Right lung (tissue), 2 donors: ENCODE measurements at regions not wholly inside any gene's neighbourhood (a gene's known extent, or its start where the extent isn't known, plus 50 kb on each side); places are given as distances from the start of the nearest gene placed in this dataset.

Experiments used
- DNase-seq, 2 donors: peaks; one replicate each; pipeline ENCODE4 v3.0.0-alpha.2; 2013

DNA sequence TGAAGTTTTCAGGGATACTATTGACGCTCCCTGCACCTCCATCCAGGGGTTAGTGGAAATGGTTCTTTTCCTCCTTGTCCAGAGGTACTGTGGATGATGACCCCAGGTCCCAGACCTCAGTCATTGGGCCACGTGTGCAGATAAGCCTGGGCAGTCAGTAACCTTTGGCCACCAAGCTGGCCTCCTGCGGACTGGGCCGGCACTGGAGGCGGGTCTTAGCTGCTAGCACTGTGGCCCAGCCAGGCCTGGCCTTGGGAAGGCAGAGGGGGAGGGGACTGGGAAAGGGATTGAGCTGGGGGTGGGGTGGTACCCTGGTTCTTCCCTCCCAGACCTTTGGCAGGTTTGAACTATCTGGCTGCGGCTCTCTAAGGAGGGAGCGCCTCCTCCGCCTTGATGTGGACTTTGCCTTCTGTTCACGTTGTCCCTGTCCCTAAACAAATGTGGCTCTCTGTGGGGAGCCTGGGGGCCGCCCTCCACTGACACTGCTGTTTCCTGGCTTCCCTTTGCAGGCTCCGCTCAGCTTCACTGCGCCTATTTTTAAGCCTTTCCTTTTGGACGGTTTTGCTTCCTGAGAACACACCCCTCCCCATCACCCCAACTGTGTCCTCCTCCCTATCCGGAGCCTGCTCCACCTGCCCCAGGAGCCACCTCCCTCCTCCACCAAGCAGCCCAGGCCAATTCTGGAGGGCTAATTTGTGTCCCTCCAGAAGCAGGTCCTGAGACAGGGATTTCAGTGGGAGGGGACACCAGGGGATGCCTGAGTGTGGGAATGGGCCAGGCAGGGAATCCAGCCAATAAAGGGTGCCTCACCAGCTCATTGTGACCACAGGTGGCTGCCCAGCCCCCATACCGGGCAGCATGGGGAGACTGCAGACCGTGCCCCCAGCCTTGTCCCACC lies 251.9 kb downstream of the SEC14L1 start:
- DNase-seq, result no peak

GRCh38 chr17:77393274-77393600 lies 252.5 kb downstream of the SEC14L1 start:
- no peak for DNase-seq

DNA sequence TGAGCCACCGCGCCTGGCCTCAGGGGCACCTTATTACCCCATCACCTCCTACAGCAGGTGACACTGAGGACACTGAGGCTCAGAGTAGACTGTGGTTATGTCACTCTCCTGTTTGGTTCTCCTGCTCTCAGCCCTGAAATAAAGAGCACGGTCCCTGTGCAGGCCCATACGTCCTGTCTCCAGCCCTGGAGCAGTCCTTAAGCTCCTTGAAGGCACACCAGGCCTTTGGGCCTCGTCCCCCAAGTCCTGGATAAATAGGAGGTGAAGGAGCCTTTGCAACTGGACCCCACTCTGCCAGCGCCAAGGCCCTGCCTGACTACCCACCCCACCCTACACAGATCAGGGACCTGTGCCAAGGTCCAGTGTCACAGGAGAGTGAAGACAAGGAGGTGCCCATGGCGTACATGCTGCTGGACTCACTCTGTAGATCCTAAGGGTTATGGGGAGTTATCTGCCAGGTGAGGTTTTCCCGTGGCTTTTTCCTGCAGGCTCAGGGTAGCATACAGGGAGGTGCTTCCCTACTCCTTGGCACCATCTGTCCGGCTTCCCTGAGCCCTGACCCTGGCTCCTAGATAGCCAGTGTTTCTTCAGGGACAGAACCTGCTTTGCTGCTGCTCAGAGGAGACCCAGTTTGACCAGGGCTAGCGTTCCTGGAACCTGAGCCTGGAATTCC lies 253.2 kb downstream of the SEC14L1 start:
- DNase-seq, result no peak

DNA sequence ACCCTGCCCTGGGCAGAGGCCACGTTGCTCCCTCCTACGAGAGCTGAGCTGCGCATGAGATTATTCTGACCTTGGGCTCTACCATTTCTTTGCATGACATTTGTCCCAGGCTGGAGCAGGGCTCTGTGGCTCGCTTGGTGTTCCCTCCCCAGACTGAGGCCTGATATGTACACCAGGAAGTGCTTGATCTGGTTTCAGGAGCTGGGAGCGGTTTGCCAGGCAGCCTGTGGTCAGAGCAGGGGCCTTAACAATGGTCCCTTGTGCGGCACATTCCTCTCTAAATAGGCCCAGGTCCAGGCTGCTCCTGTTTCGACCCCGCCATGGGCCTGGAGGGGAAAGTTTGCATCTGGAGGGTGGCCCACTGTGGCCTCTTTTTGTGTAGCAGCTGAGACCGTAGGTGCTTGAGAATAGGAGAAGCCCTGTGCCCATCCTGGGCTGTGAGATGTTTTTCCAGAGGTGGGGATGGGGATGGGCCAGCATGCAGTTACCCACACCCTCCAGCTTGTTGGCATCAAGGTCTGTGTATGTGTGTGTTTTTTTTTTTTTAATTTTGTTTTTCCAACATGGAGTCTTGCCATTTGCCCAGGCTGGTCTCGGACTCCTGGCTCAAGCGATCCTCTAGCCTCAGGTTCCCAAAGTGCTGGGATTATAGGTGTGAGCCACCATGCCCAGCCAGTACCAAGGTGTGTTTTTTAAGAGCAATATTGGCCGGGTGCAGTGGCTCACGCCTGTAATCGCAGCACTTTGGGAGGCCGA lies 253.9 kb downstream of the SEC14L1 start:
- no peak for DNase-seq

GRCh38 chr17:77395501-77396048 lies 254.8 kb downstream of the SEC14L1 start:
- no peak for DNase-seq

GRCh38 chr17:77396610-77397009 lies 255.8 kb downstream of the SEC14L1 start:
- no peak for DNase-seq

GRCh38 chr17:77398274-77398673 lies 257.5 kb downstream of the SEC14L1 start:
- DNase-seq, result no peak

DNA sequence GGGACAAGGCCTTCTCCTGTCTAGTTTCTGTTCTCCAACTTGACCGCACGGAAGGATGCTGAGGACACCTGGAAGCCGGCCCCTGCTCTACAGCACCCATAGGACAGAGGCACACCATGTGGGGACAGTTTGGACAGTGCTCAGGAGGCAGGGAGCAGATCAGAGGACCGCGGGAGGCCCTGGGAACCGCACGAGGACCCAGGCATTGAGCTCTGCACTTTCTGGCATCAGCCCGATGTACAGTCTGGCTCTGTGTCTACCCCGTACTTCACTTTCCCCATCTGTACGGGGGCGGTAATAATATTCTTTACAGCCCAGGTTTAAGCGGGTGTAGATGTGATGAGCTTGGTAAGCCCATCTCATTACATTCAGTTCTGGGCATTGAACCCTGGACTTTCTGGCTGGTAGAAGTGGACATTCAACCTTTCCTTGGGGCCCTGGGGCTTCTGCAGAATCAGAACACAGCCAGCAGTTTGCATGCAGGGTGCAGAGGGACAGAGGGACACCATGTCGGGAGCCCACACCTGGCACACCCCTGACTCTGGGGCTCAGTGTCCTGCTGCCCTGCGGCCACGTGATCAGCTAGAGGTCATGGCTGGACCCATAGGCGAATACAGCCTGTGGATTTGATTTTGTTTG lies 258.7 kb downstream of the SEC14L1 start:
- DNase-seq, result no peak

DNA sequence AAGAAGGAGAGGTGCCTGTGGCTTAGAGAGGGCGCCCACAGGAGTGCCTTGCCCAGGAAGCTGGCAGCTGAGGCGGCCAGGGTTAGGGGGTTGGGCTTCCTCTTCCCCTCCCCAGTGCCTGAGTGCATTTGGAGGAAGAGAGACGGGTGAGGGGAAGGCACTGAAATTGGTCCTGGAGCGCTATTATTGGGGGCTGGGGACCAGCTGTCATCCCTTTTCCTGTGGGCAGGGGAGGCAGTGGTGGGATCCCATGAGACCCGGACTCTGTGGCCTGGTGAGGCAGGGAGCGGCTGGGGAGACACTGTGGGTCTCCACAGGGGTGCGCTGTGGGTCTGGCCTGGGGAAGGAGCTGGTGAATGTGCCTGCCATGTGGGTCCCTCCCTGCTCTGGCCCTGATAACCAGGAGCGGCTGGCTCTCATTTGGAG lies 259.7 kb downstream of the SEC14L1 start:
- no peak for DNase-seq

- DNase-seq, result no peak
Measured at GRCh38 chr17:77402159-77402731, 261.5 kb downstream of the SEC14L1 start.

- no peak for DNase-seq
Measured at GRCh38 chr17:77403854-77404253, 263.1 kb downstream of the SEC14L1 start.

- DNase-seq, result no peak
Measured at GRCh38 chr17:77404812-77405581, 264.2 kb downstream of the SEC14L1 start.

GRCh38 chr17:77405867-77406732 lies 265.3 kb downstream of the SEC14L1 start:
- no peak for DNase-seq

DNA sequence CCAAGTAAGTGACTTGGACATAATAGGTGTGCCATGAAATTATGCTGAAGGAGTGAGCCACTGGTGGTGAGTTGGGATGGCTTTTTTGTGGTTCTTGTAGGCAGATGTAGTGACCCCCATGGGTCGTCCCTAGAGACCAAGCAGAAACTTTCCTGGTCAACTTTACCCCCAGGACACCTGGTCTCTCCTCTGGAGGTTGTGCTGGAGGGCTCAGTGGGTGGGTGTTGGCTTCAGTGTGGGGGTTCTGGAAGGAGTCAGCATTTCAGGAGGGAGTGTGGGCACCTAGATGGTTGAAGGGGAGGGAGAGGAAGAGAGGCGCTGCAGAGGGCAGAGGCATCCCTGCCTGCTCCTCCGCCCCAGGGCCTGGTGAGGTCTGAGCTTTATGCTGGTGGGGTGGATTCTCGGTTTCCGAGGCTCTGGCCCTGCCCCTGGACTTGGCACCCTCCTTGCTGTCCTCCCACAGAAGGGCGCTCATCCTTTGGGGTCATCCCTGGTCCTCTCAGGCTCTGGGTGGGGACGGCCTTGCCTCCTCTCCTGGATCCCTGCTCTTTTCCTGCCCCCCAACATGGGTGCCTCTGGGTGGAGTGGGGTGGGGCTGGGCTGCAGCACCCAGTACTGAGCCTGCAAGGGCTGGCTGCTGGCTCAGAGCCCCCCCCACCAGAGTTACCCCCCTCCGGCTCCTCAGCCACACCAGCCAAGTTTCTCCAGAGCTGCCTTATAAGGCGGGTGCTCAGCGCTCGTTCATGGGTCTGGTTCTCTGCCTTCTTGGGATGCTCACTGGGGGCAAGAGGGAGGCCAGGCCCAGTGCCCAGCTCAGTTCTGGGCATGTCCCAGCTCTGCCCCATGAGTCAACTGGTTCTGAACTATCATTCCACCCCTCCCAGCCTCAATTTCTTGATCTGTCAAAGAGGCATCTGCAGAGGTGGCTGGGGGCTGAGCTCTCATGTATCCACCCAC lies 266.8 kb downstream of the SEC14L1 start:
- DNase-seq, result no peak

- DNase-seq, result no peak
Measured at GRCh38 chr17:77408284-77408683, 267.5 kb downstream of the SEC14L1 start.

DNA sequence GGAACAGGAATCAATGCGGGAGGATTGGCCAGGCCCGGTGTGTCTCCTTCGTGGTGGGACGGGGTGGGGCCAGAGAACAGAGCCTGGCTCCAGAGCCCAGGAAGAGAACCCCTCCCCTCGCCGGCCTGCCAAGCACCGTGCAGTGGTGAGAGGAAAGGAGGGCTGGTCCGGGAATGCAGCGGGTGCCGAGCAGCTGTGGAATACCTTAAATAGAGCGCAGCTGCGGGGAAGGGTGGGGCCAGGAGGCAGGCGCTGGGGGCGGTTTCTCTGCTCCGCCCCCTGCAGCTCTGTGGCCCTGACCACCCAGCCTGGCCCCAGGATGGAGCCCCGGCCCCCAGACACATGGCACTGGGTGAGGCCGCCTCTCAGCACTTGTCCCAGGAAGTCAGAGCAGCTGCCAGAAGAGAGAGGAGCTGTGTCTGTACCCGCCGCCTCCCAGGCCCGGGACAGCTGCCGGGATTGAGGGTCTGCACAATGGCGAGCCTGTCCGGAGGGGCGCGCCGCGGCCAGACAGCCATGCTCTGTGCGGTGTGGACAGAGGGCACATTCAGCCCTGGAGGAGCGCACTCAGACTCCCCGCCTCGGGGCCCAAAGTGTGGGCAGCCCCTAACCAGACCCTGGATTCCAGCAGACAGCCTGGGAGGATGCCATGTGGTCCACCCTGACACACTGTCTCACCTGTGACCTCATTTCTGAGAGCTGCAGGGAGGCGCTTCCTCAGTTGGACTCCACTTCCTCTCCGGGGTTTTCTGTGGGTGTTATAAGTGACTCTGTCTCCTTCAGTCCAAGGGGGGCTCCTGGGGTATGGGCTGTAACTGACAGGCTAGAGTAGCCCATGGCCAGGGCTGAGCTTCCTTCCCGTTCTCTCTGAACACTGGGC lies 268.8 kb downstream of the SEC14L1 start:
- no peak for DNase-seq

GRCh38 chr17:77410470-77410869 lies 269.7 kb downstream of the SEC14L1 start:
- DNase-seq, result no peak
